Activated naive CD8-positive, alpha-beta T cell treated with anti-CD3 and anti-CD28 coated beads, Interleukin-2, amount 10 ng/mL, durations not matched to agents 7 days and 5 days (primary cell): ENCODE measurements at regions not wholly inside any gene's neighbourhood (a gene's known extent, or its start where the extent isn't known, plus 50 kb on each side); places are given as distances from the start of the nearest gene placed in this dataset.

ENCODE experiments used
- ATAC-seq: fragments of 150-1000 bp; cut with Tn5 transposase; one replicate; pipeline ENCODE4 v1.10.0; 2021; ENCODE audit warnings: low read depth, moderate library complexity
- POLR2A ChIA-PET: fragments of 350-600 bp; sonication (Branson Sonifier 250); formaldehyde crosslinking; loops from one replicate; lab custom pipeline; 2021; ENCODE audit warnings: antibody characterized with exemption; lab: Charles Lee
- DNase-seq: peaks from one replicate; pipeline ENCODE4 v3.0.0; 2021
- H3K27ac Mint-ChIP-seq: one replicate; pipeline ENCODE4 v1.8.0; 2022; ENCODE audit warnings: mild to moderate bottlenecking, mixed read lengths
- H3K27me3 Mint-ChIP-seq: one replicate; pipeline ENCODE4 v1.8.0; 2022; ENCODE audit warnings: mild to moderate bottlenecking, moderate library complexity, mixed read lengths
- H3K36me3 Mint-ChIP-seq: one replicate; pipeline ENCODE4 v1.8.0; 2021; ENCODE audit warnings: mild to moderate bottlenecking, mixed read lengths
- H3K4me1 Mint-ChIP-seq: one replicate; pipeline ENCODE4 v1.8.0; 2021; ENCODE audit warnings: mixed read lengths
- H3K4me3 Mint-ChIP-seq: one replicate; pipeline ENCODE4 v1.8.0; 2022; ENCODE audit warnings: mild to moderate bottlenecking, moderate library complexity, mixed read lengths
- H3K9me3 Mint-ChIP-seq: one replicate; pipeline ENCODE4 v1.8.0; 2021; ENCODE audit warnings: mixed read lengths

- POLR2A ChIA-PET = no interaction called here
- ATAC-seq (no peak), DNase-seq (no peak)
- no peak overlapping the region for H3K4me3 Mint-ChIP-seq
- H3K4me1 Mint-ChIP-seq = no peaks in the 10 kb centered on the region
- H3K27me3 Mint-ChIP-seq = no peaks in the 10 kb centered on the region
- H3K9me3 Mint-ChIP-seq = peaks cover 5% of the 10 kb centered on the region
- no peaks in the 10 kb centered on the region for H3K36me3 Mint-ChIP-seq
- H3K27ac Mint-ChIP-seq = no peak overlapping the region
These were observed 235.4 kb upstream of the KAZN start for GRCh38 chr1:14363036-14363590.

- POLR2A ChIA-PET = no interaction called here
- DNase-seq (no peak), ATAC-seq (no peak)
- no peaks in the 10 kb centered on the region for H3K4me1 Mint-ChIP-seq
- no peaks in the 10 kb centered on the region for H3K27me3 Mint-ChIP-seq
- H3K9me3 Mint-ChIP-seq = no peaks in the 10 kb centered on the region
- no peak overlapping the region for H3K4me3 Mint-ChIP-seq
- H3K27ac Mint-ChIP-seq = no peak overlapping the region
- no peaks in the 10 kb centered on the region for H3K36me3 Mint-ChIP-seq
These were observed 234.6 kb upstream of the KAZN start for GRCh38 chr1:14363707-14364413.

GRCh38 chr1:14365301-14365988 lies 233.0 kb upstream of the KAZN start:
- H3K4me3 Mint-ChIP-seq = no peak overlapping the region
- H3K4me1 Mint-ChIP-seq = no peaks in the 10 kb centered on the region
- no peaks in the 10 kb centered on the region for H3K27me3 Mint-ChIP-seq
- DNase-seq (no peak), ATAC-seq (no peak)
- no peaks in the 10 kb centered on the region for H3K9me3 Mint-ChIP-seq
- H3K36me3 Mint-ChIP-seq = no peaks in the 10 kb centered on the region
- H3K27ac Mint-ChIP-seq = no peak overlapping the region
- POLR2A ChIA-PET = no interaction called here

GRCh38 chr1:14366091-14367018 lies 232.1 kb upstream of the KAZN start:
- ATAC-seq (no peak), DNase-seq (no peak)
- H3K4me1 Mint-ChIP-seq = no peaks in the 10 kb centered on the region
- H3K27me3 Mint-ChIP-seq = no peaks in the 10 kb centered on the region
- no peak overlapping the region for H3K27ac Mint-ChIP-seq
- no peak overlapping the region for H3K4me3 Mint-ChIP-seq
- POLR2A ChIA-PET = no interaction called here
- H3K9me3 Mint-ChIP-seq = no peaks in the 10 kb centered on the region
- H3K36me3 Mint-ChIP-seq = no peaks in the 10 kb centered on the region

GRCh38 chr1:14367451-14367850 lies 231.0 kb upstream of the KAZN start:
- H3K4me1 Mint-ChIP-seq = no peaks in the 10 kb centered on the region
- no peaks in the 10 kb centered on the region for H3K27me3 Mint-ChIP-seq
- no peak overlapping the region for H3K4me3 Mint-ChIP-seq
- DNase-seq = no peak
- H3K27ac Mint-ChIP-seq = no peak overlapping the region
- POLR2A ChIA-PET = no interaction called here
- no peaks in the 10 kb centered on the region for H3K36me3 Mint-ChIP-seq
- ATAC-seq = no peak
- H3K9me3 Mint-ChIP-seq = no peaks in the 10 kb centered on the region

- POLR2A ChIA-PET = no interaction called here
These were observed 228.8 kb upstream of the KAZN start for GRCh38 chr1:14369526-14370213.

GRCh38 chr1:14371771-14372497 lies 226.6 kb upstream of the KAZN start:
- no peak for DNase-seq
- Mint-ChIP-seq H3K4me3 (no peak overlapping the region), H3K27ac (no peak overlapping the region), H3K9me3 (no peaks in the 10 kb centered on the region), H3K36me3 (no peaks in the 10 kb centered on the region), H3K4me1 (no peaks in the 10 kb centered on the region), H3K27me3 (no peaks in the 10 kb centered on the region)
- POLR2A ChIA-PET = no interaction called here
- ATAC-seq = no peak

More at GRCh38 chr1:14369526-14370213, 228.8 kb upstream of the KAZN start:
- Mint-ChIP-seq H3K27me3 (no peaks in the 10 kb centered on the region), H3K4me1 (no peaks in the 10 kb centered on the region), H3K27ac (no peak overlapping the region), H3K4me3 (no peak overlapping the region), H3K36me3 (no peaks in the 10 kb centered on the region), H3K9me3 (no peaks in the 10 kb centered on the region)
- DNase-seq (no peak), ATAC-seq (no peak)

GRCh38 chr1:14372526-14372925 lies 226.0 kb upstream of the KAZN start:
- H3K9me3 Mint-ChIP-seq = no peaks in the 10 kb centered on the region
- ATAC-seq = no peak
- no peaks in the 10 kb centered on the region for H3K4me1 Mint-ChIP-seq
- no peaks in the 10 kb centered on the region for H3K27me3 Mint-ChIP-seq
- no peak overlapping the region for H3K27ac Mint-ChIP-seq
- POLR2A ChIA-PET = no interaction called here
- DNase-seq = no peak
- H3K4me3 Mint-ChIP-seq = no peak overlapping the region
- no peaks in the 10 kb centered on the region for H3K36me3 Mint-ChIP-seq

GRCh38 chr1:14373081-14373758 lies 225.3 kb upstream of the KAZN start:
- no peak for ATAC-seq
- H3K36me3 Mint-ChIP-seq = no peaks in the 10 kb centered on the region
- POLR2A ChIA-PET = no interaction called here
- H3K27ac Mint-ChIP-seq = no peak overlapping the region
- H3K27me3 Mint-ChIP-seq = no peaks in the 10 kb centered on the region
- H3K4me3 Mint-ChIP-seq = no peak overlapping the region
- H3K9me3 Mint-ChIP-seq = no peaks in the 10 kb centered on the region
- no peak for DNase-seq
- H3K4me1 Mint-ChIP-seq = no peaks in the 10 kb centered on the region

GRCh38 chr1:14375226-14375625 lies 223.3 kb upstream of the KAZN start:
- DNase-seq = no peak
- Mint-ChIP-seq H3K27ac (no peak overlapping the region), H3K36me3 (no peaks in the 10 kb centered on the region), H3K9me3 (peaks cover 4% of the 10 kb centered on the region), H3K27me3 (no peaks in the 10 kb centered on the region), H3K4me3 (no peak overlapping the region), H3K4me1 (no peaks in the 10 kb centered on the region)
- POLR2A ChIA-PET = no interaction called here
- ATAC-seq = no peak

- no peaks in the 10 kb centered on the region for H3K36me3 Mint-ChIP-seq
- ATAC-seq (no peak), DNase-seq (no peak)
- no peak overlapping the region for H3K27ac Mint-ChIP-seq
- H3K4me1 Mint-ChIP-seq = no peaks in the 10 kb centered on the region
- peaks cover 7% of the 10 kb centered on the region for H3K9me3 Mint-ChIP-seq
- POLR2A ChIA-PET = no interaction called here
- no peak overlapping the region for H3K4me3 Mint-ChIP-seq
- H3K27me3 Mint-ChIP-seq = no peaks in the 10 kb centered on the region
These were observed 221.1 kb upstream of the KAZN start for GRCh38 chr1:14377386-14377785.

GRCh38 chr1:14380408-14380807 lies 218.1 kb upstream of the KAZN start:
- peaks cover 7% of the 10 kb centered on the region for H3K9me3 Mint-ChIP-seq
- no peak overlapping the region for H3K27ac Mint-ChIP-seq
- no peaks in the 10 kb centered on the region for H3K27me3 Mint-ChIP-seq
- ATAC-seq (no peak), DNase-seq (no peak)
- H3K4me1 Mint-ChIP-seq = no peaks in the 10 kb centered on the region
- no peak overlapping the region for H3K4me3 Mint-ChIP-seq
- no peaks in the 10 kb centered on the region for H3K36me3 Mint-ChIP-seq
- POLR2A ChIA-PET = no interaction called here
